ENCODE measurements at regions not wholly inside any gene's neighbourhood (a gene's known extent, or its start where the extent isn't known, plus 50 kb on each side); places are given as distances from the start of the nearest gene placed in this dataset.
A peak's percentile ranks its signal among the peaks of the same experiment; 100 is the strongest.

DNA sequence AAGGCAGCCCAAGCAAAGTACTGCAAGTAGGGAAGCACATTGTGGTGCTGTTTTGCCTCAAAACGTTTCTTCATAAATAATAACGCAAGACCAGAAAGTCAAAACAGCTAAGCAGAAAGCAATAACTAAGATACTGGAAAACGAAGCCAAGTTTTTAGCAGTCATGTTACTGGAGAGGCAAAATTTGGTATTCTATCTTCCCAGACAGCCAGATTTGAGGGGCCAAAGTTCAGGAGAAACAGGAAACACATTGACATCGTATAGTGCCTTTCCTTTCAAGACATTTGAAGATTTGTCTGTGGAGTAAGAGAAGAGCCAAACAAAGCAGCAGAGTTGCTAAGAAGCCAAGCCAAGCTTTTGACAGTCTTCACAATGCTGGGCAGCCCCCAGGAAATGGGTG, 843.6 kb upstream of the NECTIN3 start:
- intact Hi-C loops (cut with micrococcal nuclease; ENCODE audit: unreplicated experiment) = no loop called here
- POLR2A ChIA-PET (ENCODE audit: low non-redundant PET) = no interaction called here
- DNase-seq (ENCODE audit: low spot score) = peak; percentile 26
- no peaks in the 10 kb centered on the region for H3K9me3 ChIP-seq (ENCODE audit: low read depth, low read length, poor library complexity, severe bottlenecking)
- TF ChIP-seq EZH2 (IDR thresholded peaks at IDR 0.05; ENCODE audit: borderline replicate concordance, low read depth, low read length, poor library complexity, severe bottlenecking) = no peak
- TF ChIP-seq, protein P1, sequence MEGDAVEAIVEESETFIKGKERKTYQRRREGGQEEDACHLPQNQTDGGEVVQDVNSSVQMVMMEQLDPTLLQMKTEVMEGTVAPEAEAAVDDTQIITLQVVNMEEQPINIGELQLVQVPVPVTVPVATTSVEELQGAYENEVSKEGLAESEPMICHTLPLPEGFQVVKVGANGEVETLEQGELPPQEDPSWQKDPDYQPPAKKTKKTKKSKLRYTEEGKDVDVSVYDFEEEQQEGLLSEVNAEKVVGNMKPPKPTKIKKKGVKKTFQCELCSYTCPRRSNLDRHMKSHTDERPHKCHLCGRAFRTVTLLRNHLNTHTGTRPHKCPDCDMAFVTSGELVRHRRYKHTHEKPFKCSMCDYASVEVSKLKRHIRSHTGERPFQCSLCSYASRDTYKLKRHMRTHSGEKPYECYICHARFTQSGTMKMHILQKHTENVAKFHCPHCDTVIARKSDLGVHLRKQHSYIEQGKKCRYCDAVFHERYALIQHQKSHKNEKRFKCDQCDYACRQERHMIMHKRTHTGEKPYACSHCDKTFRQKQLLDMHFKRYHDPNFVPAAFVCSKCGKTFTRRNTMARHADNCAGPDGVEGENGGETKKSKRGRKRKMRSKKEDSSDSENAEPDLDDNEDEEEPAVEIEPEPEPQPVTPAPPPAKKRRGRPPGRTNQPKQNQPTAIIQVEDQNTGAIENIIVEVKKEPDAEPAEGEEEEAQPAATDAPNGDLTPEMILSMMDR (conservative IDR thresholded peaks at IDR 0.05; ENCODE audit: low read depth, low read length) = no peak
- CTCF ChIA-PET = no interaction called here
- H3K4me3 ChIP-seq (ENCODE audit: low read depth, low read length, poor library complexity, severe bottlenecking) = no peak overlapping the region
- BruUV-seq (replicated peaks) = no TSS peak
- no peaks in the 10 kb centered on the region for H3K4me1 ChIP-seq (ENCODE audit: insufficient read depth, low read length, poor library complexity, severe bottlenecking)
- no peak overlapping the region for H3K27ac ChIP-seq (ENCODE audit: low read depth, low read length, poor library complexity, severe bottlenecking)
- no peaks in the 10 kb centered on the region for H3K27me3 ChIP-seq (replicated peaks; ENCODE audit: insufficient read depth, low read depth, low read length, poor library complexity)
- H3K36me3 ChIP-seq (ENCODE audit: insufficient read depth, low read length, poor library complexity, severe bottlenecking) = no peaks in the 10 kb centered on the region

DNA sequence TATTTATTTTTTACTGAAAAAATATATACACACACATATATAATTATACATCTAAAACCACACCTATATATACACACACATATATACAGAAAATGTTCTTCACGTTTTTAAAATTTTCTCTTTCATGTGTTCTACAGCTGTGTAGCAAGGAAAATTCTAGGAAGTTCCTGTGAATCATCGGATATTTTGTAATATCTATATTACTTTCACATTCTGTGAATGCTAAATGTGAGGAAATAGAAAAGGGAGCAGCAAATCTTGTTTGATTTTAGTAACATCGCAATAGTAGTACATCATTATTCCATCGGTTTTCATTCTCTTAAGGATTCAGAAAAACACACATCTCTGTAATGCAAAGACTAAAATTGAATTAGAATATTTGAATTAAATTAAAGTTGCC, 836.8 kb upstream of the NECTIN3 start:
- Histone ChIP-seq H3K27me3 (replicated peaks; ENCODE audit: insufficient read depth, low read depth, low read length, poor library complexity) (no peaks in the 10 kb centered on the region), H3K9me3 (ENCODE audit: low read depth, low read length, poor library complexity, severe bottlenecking) (no peaks in the 10 kb centered on the region), H3K36me3 (ENCODE audit: insufficient read depth, low read length, poor library complexity, severe bottlenecking) (no peaks in the 10 kb centered on the region), H3K27ac (ENCODE audit: low read depth, low read length, poor library complexity, severe bottlenecking) (no peak overlapping the region), H3K4me3 (ENCODE audit: low read depth, low read length, poor library complexity, severe bottlenecking) (no peak overlapping the region), H3K4me1 (ENCODE audit: insufficient read depth, low read length, poor library complexity, severe bottlenecking) (no peaks in the 10 kb centered on the region)
- TF ChIP-seq, protein P1 (conservative IDR thresholded peaks at IDR 0.05; ENCODE audit: low read depth, low read length) = no peak
- TF ChIP-seq EZH2 (IDR thresholded peaks at IDR 0.05; ENCODE audit: borderline replicate concordance, low read depth, low read length, poor library complexity, severe bottlenecking) = no peak
- POLR2A ChIA-PET (ENCODE audit: low non-redundant PET) = no interaction called here
- DNase-seq (ENCODE audit: low spot score) = no peak
- CTCF ChIA-PET = no interaction called here
- intact Hi-C loops (cut with micrococcal nuclease; ENCODE audit: unreplicated experiment) = no loop called here
- no TSS peak for BruUV-seq (replicated peaks)

DNA sequence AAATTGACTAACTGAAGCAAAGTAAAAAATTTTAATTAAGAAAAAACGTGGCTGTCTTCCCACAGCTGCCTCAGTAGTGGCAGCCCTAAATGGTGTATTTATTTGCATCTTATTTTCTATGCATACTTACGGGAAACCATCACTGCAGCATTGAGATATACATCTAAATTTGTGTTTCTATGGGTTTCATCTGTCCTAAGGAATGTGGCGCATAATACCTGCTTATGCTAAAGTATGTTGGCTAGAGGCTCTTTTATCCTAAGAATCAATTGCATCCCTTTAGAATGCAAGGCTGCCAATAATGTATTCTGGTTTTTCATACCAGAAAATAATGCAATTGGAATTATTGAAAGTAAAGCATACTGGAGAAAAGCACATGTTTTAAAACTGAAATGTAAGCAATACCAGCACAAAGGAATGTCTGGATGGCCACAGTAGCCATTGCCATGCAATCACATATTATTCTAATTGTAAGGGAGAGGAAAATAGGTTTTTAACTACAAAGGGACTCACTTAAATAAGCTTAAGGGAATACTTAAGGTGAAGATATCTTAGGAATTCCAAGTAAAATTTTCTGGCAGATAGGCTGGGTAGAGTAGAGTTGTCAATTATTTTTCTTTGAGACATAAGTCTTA, 834.5 kb upstream of the NECTIN3 start:
- Histone ChIP-seq H3K27me3 (replicated peaks; ENCODE audit: insufficient read depth, low read depth, low read length, poor library complexity) (no peaks in the 10 kb centered on the region), H3K4me3 (ENCODE audit: low read depth, low read length, poor library complexity, severe bottlenecking) (no peak overlapping the region), H3K36me3 (ENCODE audit: insufficient read depth, low read length, poor library complexity, severe bottlenecking) (no peaks in the 10 kb centered on the region), H3K27ac (ENCODE audit: low read depth, low read length, poor library complexity, severe bottlenecking) (no peak overlapping the region), H3K4me1 (ENCODE audit: insufficient read depth, low read length, poor library complexity, severe bottlenecking) (no peaks in the 10 kb centered on the region), H3K9me3 (ENCODE audit: low read depth, low read length, poor library complexity, severe bottlenecking) (no peaks in the 10 kb centered on the region)
- POLR2A ChIA-PET (ENCODE audit: low non-redundant PET) = no interaction called here
- no TSS peak for BruUV-seq (replicated peaks)
- DNase-seq (ENCODE audit: low spot score) = no peak
- CTCF ChIA-PET = no interaction called here
- intact Hi-C loops (cut with micrococcal nuclease; ENCODE audit: unreplicated experiment) = no loop called here
- TF ChIP-seq, protein P1 (conservative IDR thresholded peaks at IDR 0.05; ENCODE audit: low read depth, low read length) = no peak

All from A673 (cell line).